K562 (cell line): ENCODE measurements at regions not wholly inside any gene's neighbourhood (a gene's known extent, or its start where the extent isn't known, plus 50 kb on each side); places are given as distances from the start of the nearest gene placed in this dataset.

Source experiments
- ATAC-seq: fragments of 200-7000 bp; cut with Tn5 transposase; 3 replicates; pipeline ENCODE4 v1.9.1; 2020; ENCODE audit warnings: moderate library complexity
- BruUV-seq: library from RNA; stranded (reverse); fragments of 400-500 nt; replicated peaks from 2 replicates; lab custom pipeline; 2021; lab: Mats Ljungman, UMichigan
- CTCF ChIA-PET: fragments of 300-600 bp; formaldehyde crosslinking; extraction: SDS; loops from one replicate; lab custom pipeline; 2021; ENCODE audit warnings: low intra/inter-chr PET ratio; lab: Yijun Ruan, JAX
- POLR2A ChIA-PET: fragments of 300-600, 350-650 bp; sonication (Branson Sonifier 250); formaldehyde crosslinking; extraction: SDS; loops from one replicate; lab custom pipeline; 2021; ENCODE audit warnings: antibody characterized with exemption, inconsistent platforms; lab: Yijun Ruan, JAX
- DNase-seq, 4 experiments: peaks; one replicate each; pipeline versions ENCODE4 v3.0.0 to v3.0.0-alpha.2; 2011 to 2018; ENCODE audit warnings: low spot score in 3 of 4, mixed read lengths in 3 of 4; ENCODE audit errors: extremely low read depth in 1 of 4
- FAIRE-seq: peaks from 2 replicates; lab custom pipeline; 2011; peaks lifted over from hg19 to GRCh38; lab: Jason Lieb, UNC
- H2AFZ ChIP-seq: 2 replicates; pipeline ENCODE4 v1.6.0; 2011; ENCODE audit warnings: low read depth, low read length, control low read depth, inconsistent platforms
- H3K27ac ChIP-seq: fragments of 200-600 bp; 3 replicates; pipeline ENCODE4 v1.8.0; 2011; ENCODE audit warnings: low read depth, mild to moderate bottlenecking, control low read depth, inconsistent platforms, low read length, moderate library complexity, mixed read lengths; ENCODE audit errors: extremely low read depth
- H3K27me3 ChIP-seq, 2 experiments: fragments of 300-600 bp in 1 of 2; 2 replicates in 1 of 2; 3 replicates in 1 of 2; pipeline versions ENCODE4 v1.6.0 to v1.8.0; 2011; ENCODE audit warnings: inconsistent platforms in 2 of 2, low read length in 2 of 2, mild to moderate bottlenecking in 1 of 2, mixed read lengths in 1 of 2, moderate library complexity in 1 of 2; ENCODE audit not compliant: control insufficient read depth in 2 of 2, insufficient read depth in 2 of 2
- H3K36me3 ChIP-seq: fragments of 300-600 bp; 3 replicates; pipeline ENCODE4 v1.8.0; 2011; ENCODE audit warnings: mild to moderate bottlenecking, low read length, inconsistent platforms; ENCODE audit not compliant: control insufficient read depth, insufficient read depth
- H3K4me1 ChIP-seq, 2 experiments: fragments of 200-600 bp in 1 of 2; replicated peaks in 1 of 2; 2 replicates in 1 of 2; 3 replicates in 1 of 2; pipeline versions ENCODE4 v1.5.1 to v1.8.0; 2011; ENCODE audit warnings: inconsistent platforms in 2 of 2, low read length in 2 of 2, mild to moderate bottlenecking in 1 of 2, mixed read lengths in 1 of 2, moderate library complexity in 1 of 2; ENCODE audit not compliant: control insufficient read depth in 2 of 2, insufficient read depth in 2 of 2
- H3K4me2 ChIP-seq: 2 replicates; pipeline ENCODE4 v1.6.1; 2011; ENCODE audit warnings: low read length, control low read depth, inconsistent platforms, mixed read lengths; ENCODE audit not compliant: insufficient read depth
- H3K4me3 ChIP-seq: fragments of 200-600 bp; sonication (generic), shearing (Covaris generic); 2 replicates; pipeline ENCODE4 v1.5.1; 2016; ENCODE audit warnings: control low read depth, inconsistent platforms
- H3K79me2 ChIP-seq: fragments of 200-600 bp; 3 replicates; pipeline ENCODE4 v1.8.0; 2011; ENCODE audit warnings: low read length, inconsistent platforms; ENCODE audit not compliant: control insufficient read depth, insufficient read depth
- H3K9ac ChIP-seq, 2 experiments: 2 replicates each; pipeline versions ENCODE4 v1.6.0 to v1.6.1; 2011; ENCODE audit warnings: low read depth in 2 of 2, low read length in 2 of 2, control low read depth in 1 of 2, inconsistent platforms in 1 of 2, mild to moderate bottlenecking in 1 of 2, mixed read lengths in 1 of 2; ENCODE audit not compliant: insufficient read depth in 1 of 2
- H3K9me1 ChIP-seq: one replicate; pipeline ENCODE4 v1.6.0; 2011; ENCODE audit warnings: inconsistent platforms, mild to moderate bottlenecking, low read length, moderate library complexity; ENCODE audit not compliant: control insufficient read depth, insufficient read depth
- H3K9me3 ChIP-seq: replicated peaks from 2 replicates; pipeline ENCODE4 v1.5.1; 2011; ENCODE audit warnings: low read depth, low read length, inconsistent platforms; ENCODE audit not compliant: control insufficient read depth, insufficient read depth
- H4K20me1 ChIP-seq: replicated peaks from 2 replicates; pipeline ENCODE4 v1.6.1; 2011; ENCODE audit warnings: low read length, inconsistent platforms, mixed read lengths; ENCODE audit not compliant: control insufficient read depth, insufficient read depth
- ASH1L ChIP-seq: fragments of 450-650 bp; IDR thresholded peaks from 2 replicates; pipeline ENCODE4 v1.6.1; 2018; ENCODE audit warnings: borderline replicate concordance, mild to moderate bottlenecking, low read depth; ENCODE audit not compliant: partially characterized antibody
- ATF7 ChIP-seq: fragments of 450-650 bp; IDR thresholded peaks from 2 replicates; pipeline ENCODE4 v1.7.1; 2014; ENCODE audit warnings: mild to moderate bottlenecking, moderate library complexity
- HSF4 ChIP-seq: fragments of 250-450 bp; sonication (Bioruptor Pico); IDR thresholded peaks from 2 replicates; pipeline ENCODE4 v2.1.2; 2022; ENCODE audit warnings: mild to moderate bottlenecking, moderate library complexity, borderline replicate concordance
- KAT2B ChIP-seq: IDR thresholded peaks from one replicate; pipeline ENCODE4 v1.6.1; 2012; ENCODE audit warnings: low read depth, mild to moderate bottlenecking, control low read depth, inconsistent platforms, low read length, moderate library complexity
- LEF1 ChIP-seq: fragments of 450-650 bp; IDR thresholded peaks from 2 replicates; pipeline ENCODE4 v1.6.1; 2016; ENCODE audit warnings: mild to moderate bottlenecking
- NR3C1 ChIP-seq: sonication (generic); formaldehyde crosslinking; IDR thresholded peaks from 2 replicates; pipeline ENCODE4 v1.8.1; 2022; ENCODE audit warnings: missing genetic modification reagents
- RBM25 ChIP-seq: fragments of 200-400 bp; formaldehyde crosslinking; IDR thresholded peaks from 2 replicates; pipeline ENCODE4 v1.6.1; 2018; ENCODE audit warnings: low read length, low read depth, moderate library complexity; ENCODE audit not compliant: severe bottlenecking
- ZFX ChIP-seq: sonication (generic); formaldehyde crosslinking; IDR thresholded peaks from 2 replicates; pipeline ENCODE4 v1.8.0; 2022; ENCODE audit warnings: mild to moderate bottlenecking, missing genetic modification reagents, moderate library complexity
- ZNF134 ChIP-seq: fragments of 250-450 bp; sonication (Bioruptor Pico); conservative IDR thresholded peaks from 2 replicates; pipeline ENCODE4 v1.4.0; 2020
- ZNF695 ChIP-seq: fragments of 450-650 bp; formaldehyde crosslinking; IDR thresholded peaks from 2 replicates; pipeline ENCODE4 v1.4.0; 2020; ENCODE audit warnings: mild to moderate bottlenecking, moderate library complexity
- WGBS: fragments of 100-300 bp; shearing (Covaris generic); methylation state at CpG from one replicate; pipeline ENCODE4 v1.1.6; 2016; ENCODE audit warnings: low coverage, mixed read lengths; ENCODE audit not compliant: insufficient coverage; ENCODE audit errors: missing lambda C conversion rate; 5-methylcytosine and 5-hydroxymethylcytosine counted together
- in situ Hi-C: fragments of 300-500 bp; cut with MboI; formaldehyde crosslinking; loops from 4 replicates; pipeline ENCODE4 v1.15.0; 2018; ENCODE audit warnings: inconsistent platforms, mixed read lengths
- intact Hi-C: fragments of 100-400 bp; cut with micrococcal nuclease; formaldehyde crosslinking; loops from 2 replicates; pipeline ENCODE4 v1.14.2; 2022
- TF ChIP-seq, protein P1 (sequence below): sonication (generic); formaldehyde crosslinking; IDR thresholded peaks from 2 replicates; pipeline ENCODE4 v1.8.0; 2023; ENCODE audit warnings: mild to moderate bottlenecking, missing genetic modification reagents
- TF ChIP-seq, protein P2 (sequence below): fragments of 250-450 bp; sonication (Bioruptor Pico); IDR thresholded peaks from 2 replicates; pipeline ENCODE4 v1.5.0; 2020; ENCODE audit warnings: mild to moderate bottlenecking
- TF ChIP-seq, protein P3 (sequence below): fragments of 450-650 bp; IDR thresholded peaks from 2 replicates; pipeline ENCODE4 v1.6.1; 2017; ENCODE audit warnings: mild to moderate bottlenecking, moderate library complexity
- TF ChIP-seq, protein P4 (sequence below): sonication (generic); formaldehyde crosslinking; IDR thresholded peaks from 2 replicates; pipeline ENCODE4 v1.8.0; 2022; ENCODE audit warnings: mild to moderate bottlenecking, missing genetic modification reagents

DNA sequence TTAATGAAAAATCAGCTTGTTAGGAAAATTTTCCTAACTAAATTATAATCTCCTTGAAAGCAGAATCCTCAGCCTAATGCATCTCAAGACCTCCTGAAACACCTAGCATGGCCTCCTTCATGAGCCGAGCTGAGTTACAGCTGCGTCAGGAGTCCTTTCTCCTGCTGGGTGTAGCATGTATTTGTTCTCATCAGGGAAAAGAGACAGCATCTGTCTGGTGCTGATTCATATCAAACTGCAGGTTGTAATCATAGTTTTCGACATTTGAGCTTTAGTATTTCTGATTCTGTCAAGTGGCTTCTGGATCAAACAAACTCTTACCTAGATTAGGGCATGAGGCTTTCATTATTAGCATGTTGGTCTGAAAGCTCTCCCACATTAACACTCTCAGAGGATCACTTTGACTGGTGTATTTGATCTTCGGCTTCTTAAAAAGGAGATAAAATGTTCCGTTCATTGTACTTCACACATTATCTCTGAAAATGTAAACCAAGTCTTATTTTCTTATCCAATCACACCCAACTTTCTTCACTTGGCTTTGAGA, 140.1 kb upstream of the FRG1 start (continued):
- TF ChIP-seq, protein P1, sequence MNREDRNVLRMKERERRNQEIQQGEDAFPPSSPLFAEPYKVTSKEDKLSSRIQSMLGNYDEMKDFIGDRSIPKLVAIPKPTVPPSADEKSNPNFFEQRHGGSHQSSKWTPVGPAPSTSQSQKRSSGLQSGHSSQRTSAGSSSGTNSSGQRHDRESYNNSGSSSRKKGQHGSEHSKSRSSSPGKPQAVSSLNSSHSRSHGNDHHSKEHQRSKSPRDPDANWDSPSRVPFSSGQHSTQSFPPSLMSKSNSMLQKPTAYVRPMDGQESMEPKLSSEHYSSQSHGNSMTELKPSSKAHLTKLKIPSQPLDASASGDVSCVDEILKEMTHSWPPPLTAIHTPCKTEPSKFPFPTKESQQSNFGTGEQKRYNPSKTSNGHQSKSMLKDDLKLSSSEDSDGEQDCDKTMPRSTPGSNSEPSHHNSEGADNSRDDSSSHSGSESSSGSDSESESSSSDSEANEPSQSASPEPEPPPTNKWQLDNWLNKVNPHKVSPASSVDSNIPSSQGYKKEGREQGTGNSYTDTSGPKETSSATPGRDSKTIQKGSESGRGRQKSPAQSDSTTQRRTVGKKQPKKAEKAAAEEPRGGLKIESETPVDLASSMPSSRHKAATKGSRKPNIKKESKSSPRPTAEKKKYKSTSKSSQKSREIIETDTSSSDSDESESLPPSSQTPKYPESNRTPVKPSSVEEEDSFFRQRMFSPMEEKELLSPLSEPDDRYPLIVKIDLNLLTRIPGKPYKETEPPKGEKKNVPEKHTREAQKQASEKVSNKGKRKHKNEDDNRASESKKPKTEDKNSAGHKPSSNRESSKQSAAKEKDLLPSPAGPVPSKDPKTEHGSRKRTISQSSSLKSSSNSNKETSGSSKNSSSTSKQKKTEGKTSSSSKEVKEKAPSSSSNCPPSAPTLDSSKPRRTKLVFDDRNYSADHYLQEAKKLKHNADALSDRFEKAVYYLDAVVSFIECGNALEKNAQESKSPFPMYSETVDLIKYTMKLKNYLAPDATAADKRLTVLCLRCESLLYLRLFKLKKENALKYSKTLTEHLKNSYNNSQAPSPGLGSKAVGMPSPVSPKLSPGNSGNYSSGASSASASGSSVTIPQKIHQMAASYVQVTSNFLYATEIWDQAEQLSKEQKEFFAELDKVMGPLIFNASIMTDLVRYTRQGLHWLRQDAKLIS: no peak
- TF ChIP-seq HSF4 (CRISPR knock-in tag): no peak
- TF ChIP-seq LEF1: no peak
- TF ChIP-seq NR3C1 (CRISPR knock-in tag): no peak
- TF ChIP-seq ASH1L: no peak

DNA sequence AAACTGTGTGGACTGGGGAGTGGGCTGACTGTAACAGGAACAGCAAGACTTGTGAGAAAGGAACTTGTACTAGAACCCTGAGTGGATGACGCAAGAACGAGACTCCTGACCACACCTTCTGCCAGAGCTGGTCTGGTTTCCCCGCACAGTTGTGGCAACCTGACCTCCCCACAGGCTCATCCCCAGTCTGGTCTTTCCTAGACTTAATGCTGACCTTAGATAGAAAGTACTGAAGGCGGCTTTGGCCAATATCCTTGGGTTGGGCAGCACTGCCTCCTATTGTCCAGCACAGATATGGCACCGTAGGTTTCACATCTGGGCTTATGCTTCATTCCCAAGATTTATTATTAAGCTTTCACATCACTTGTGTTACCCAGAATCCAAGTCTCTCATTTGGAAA, 137.8 kb upstream of the FRG1 start:
- Histone ChIP-seq H3K27ac (no peak overlapping the region), H3K79me2 (no peaks in the 10 kb centered on the region), H4K20me1 (no peaks in the 10 kb centered on the region), H3K27me3 (no peaks in the 10 kb centered on the region), H3K4me1 (no peaks in the 10 kb centered on the region), H3K9me3 (no peaks in the 10 kb centered on the region), H3K9me1 (no peaks in the 10 kb centered on the region), H3K9ac (no peak overlapping the region), H2AFZ (no peak overlapping the region), H3K4me3 (no peak overlapping the region), H3K4me2 (no peak overlapping the region), H3K36me3 (no peaks in the 10 kb centered on the region)
- ChIA-PET CTCF (no interaction called here), POLR2A (no interaction called here)
- in situ Hi-C loops: no loop called here
- no peak for FAIRE-seq
- WGBS: 0% methylated on average over 5 of the region's 5 CpGs
- DNase-seq: peak in 2 of 4 experiments; percentile 4 to 13
- intact Hi-C loops: no loop called here
- no TSS peak for BruUV-seq
- peak; percentile 58; the same call in 2 of the 3 replicates for ATAC-seq
- TF ChIP-seq RBM25 (no peak), ZNF695 (no peak), ZFX (no peak), ATF7 (no peak), KAT2B (no peak), ZNF134 (CRISPR knock-in tag) (no peak)
- TF ChIP-seq, protein P2, sequence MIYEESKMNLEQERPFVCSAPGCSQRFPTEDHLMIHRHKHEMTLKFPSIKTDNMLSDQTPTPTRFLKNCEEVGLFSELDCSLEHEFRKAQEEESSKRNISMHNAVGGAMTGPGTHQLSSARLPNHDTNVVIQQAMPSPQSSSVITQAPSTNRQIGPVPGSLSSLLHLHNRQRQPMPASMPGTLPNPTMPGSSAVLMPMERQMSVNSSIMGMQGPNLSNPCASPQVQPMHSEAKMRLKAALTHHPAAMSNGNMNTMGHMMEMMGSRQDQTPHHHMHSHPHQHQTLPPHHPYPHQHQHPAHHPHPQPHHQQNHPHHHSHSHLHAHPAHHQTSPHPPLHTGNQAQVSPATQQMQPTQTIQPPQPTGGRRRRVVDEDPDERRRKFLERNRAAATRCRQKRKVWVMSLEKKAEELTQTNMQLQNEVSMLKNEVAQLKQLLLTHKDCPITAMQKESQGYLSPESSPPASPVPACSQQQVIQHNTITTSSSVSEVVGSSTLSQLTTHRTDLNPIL (CRISPR knock-in tag): no peak
- TF ChIP-seq, protein P3, sequence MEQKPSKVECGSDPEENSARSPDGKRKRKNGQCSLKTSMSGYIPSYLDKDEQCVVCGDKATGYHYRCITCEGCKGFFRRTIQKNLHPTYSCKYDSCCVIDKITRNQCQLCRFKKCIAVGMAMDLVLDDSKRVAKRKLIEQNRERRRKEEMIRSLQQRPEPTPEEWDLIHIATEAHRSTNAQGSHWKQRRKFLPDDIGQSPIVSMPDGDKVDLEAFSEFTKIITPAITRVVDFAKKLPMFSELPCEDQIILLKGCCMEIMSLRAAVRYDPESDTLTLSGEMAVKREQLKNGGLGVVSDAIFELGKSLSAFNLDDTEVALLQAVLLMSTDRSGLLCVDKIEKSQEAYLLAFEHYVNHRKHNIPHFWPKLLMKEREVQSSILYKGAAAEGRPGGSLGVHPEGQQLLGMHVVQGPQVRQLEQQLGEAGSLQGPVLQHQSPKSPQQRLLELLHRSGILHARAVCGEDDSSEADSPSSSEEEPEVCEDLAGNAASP: no peak
- TF ChIP-seq, protein P4, sequence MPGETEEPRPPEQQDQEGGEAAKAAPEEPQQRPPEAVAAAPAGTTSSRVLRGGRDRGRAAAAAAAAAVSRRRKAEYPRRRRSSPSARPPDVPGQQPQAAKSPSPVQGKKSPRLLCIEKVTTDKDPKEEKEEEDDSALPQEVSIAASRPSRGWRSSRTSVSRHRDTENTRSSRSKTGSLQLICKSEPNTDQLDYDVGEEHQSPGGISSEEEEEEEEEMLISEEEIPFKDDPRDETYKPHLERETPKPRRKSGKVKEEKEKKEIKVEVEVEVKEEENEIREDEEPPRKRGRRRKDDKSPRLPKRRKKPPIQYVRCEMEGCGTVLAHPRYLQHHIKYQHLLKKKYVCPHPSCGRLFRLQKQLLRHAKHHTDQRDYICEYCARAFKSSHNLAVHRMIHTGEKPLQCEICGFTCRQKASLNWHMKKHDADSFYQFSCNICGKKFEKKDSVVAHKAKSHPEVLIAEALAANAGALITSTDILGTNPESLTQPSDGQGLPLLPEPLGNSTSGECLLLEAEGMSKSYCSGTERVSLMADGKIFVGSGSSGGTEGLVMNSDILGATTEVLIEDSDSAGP (CRISPR knock-in tag): no peak
